PFSK-1 (cell line): ENCODE measurements at regions not wholly inside any gene's neighbourhood (a gene's known extent, or its start where the extent isn't known, plus 50 kb on each side); places are given as distances from the start of the nearest gene placed in this dataset.

ENCODE experiments used
- FOXP2 ChIP-seq: optimal IDR thresholded peaks from 2 replicates; pipeline ENCODE3; 2011; ENCODE audit warnings: borderline replicate concordance, control low read depth, inconsistent platforms; ENCODE audit not compliant: insufficient read depth; ENCODE audit errors: extremely low read length, extremely low read depth
- POLR2AphosphoS5 ChIP-seq: IDR thresholded peaks from 2 replicates; pipeline ENCODE4 v1.6.1; 2012; ENCODE audit warnings: low read depth, mild to moderate bottlenecking, control low read depth, low read length, moderate library complexity
- REST ChIP-seq, 2 experiments: IDR thresholded peaks; 2 replicates each; pipeline versions ENCODE4 v1.6.1 to v1.8.0; 2011 to 2012; ENCODE audit warnings: low read depth in 2 of 2, low read length in 2 of 2, control low read depth in 1 of 2, inconsistent platforms in 1 of 2, mild to moderate bottlenecking in 1 of 2, moderate library complexity in 1 of 2; ENCODE audit not compliant: insufficient read depth in 1 of 2
- SIN3A ChIP-seq: IDR thresholded peaks from 2 replicates; pipeline ENCODE4 v1.6.1; 2012; ENCODE audit warnings: mild to moderate bottlenecking, low read length, moderate library complexity, borderline replicate concordance; ENCODE audit not compliant: insufficient read depth
- TAF1 ChIP-seq: IDR thresholded peaks from 2 replicates; pipeline ENCODE4 v1.6.1; 2012; ENCODE audit warnings: low read length, control low read depth, borderline replicate concordance; ENCODE audit not compliant: insufficient read depth

GRCh38 chr6:150670311-150670710 is 70.6 kb downstream of the PLEKHG1 start:
- TF ChIP-seq FOXP2 (no peak), SIN3A (no peak), TAF1 (no peak), POLR2AphosphoS5 (no peak), REST (IDR thresholded peaks at IDR 0.05; ENCODE audit: insufficient read depth in 1 of 2, low read depth in 2 of 2, low read length in 2 of 2) (no peak)

GRCh38 chr6:150672800-150673199 is 73.1 kb downstream of the PLEKHG1 start:
- TF ChIP-seq SIN3A (no peak), POLR2AphosphoS5 (no peak), FOXP2 (no peak), REST (IDR thresholded peaks at IDR 0.05; ENCODE audit: insufficient read depth in 1 of 2, low read depth in 2 of 2, low read length in 2 of 2) (no peak), TAF1 (no peak)

GRCh38 chr6:150673720-150674346 is 74.1 kb downstream of the PLEKHG1 start:
- no peak for TF ChIP-seq TAF1
- TF ChIP-seq SIN3A: no peak
- TF ChIP-seq REST (IDR thresholded peaks at IDR 0.05; ENCODE audit: insufficient read depth in 1 of 2, low read depth in 2 of 2, low read length in 2 of 2): no peak

GRCh38 chr6:150676344-150676743 is 76.7 kb downstream of the PLEKHG1 start:
- no peak for TF ChIP-seq SIN3A
- TF ChIP-seq FOXP2: no peak
- no peak for TF ChIP-seq TAF1
- TF ChIP-seq REST (IDR thresholded peaks at IDR 0.05; ENCODE audit: insufficient read depth in 1 of 2, low read depth in 2 of 2, low read length in 2 of 2): no peak
- no peak for TF ChIP-seq POLR2AphosphoS5

GRCh38 chr6:150676772-150677171 is 77.1 kb downstream of the PLEKHG1 start:
- TF ChIP-seq POLR2AphosphoS5 (no peak), FOXP2 (no peak), REST (IDR thresholded peaks at IDR 0.05; ENCODE audit: insufficient read depth in 1 of 2, low read depth in 2 of 2, low read length in 2 of 2) (no peak), TAF1 (no peak), SIN3A (no peak)
